OCI-LY3 (cell line): ENCODE measurements at regions not wholly inside any gene's neighbourhood (a gene's known extent, or its start where the extent isn't known, plus 50 kb on each side); places are given as distances from the start of the nearest gene placed in this dataset.

Experiments
- EZH2phosphoT487 ChIP-seq: fragments of 200-600 bp; shearing (Covaris generic); IDR thresholded peaks from 2 replicates; pipeline ENCODE4 v1.6.1; 2018; ENCODE audit warnings: antibody characterized with exemption, mixed run types, low read depth
- TF ChIP-seq, protein P1 (sequence below): fragments of 200-600, 300-600 bp; sonication (generic); IDR thresholded peaks from 2 replicates; pipeline ENCODE4 v1.5.1; 2014; ENCODE audit warnings: antibody characterized with exemption, low read length, low read depth

DNA sequence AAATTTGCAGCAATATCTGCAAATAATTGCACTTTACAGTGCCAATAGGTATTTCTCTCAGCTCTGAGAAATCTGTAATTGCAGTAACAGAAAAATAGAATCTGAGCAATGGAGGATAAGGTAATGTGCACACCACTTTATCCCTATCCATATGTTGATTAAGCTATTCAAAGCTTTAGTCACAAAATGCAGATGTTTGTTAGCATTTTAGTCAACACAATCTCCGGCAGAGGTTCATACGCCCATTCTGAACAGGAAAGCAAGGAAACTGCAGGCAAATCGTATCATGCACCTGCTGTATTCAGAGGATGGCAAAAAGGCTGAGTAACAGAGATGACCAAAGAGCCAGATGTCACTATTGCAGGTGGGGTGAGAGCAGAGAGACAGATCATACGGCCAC lies 566.2 kb upstream of the CDH2 start:
- TF ChIP-seq, protein P1, sequence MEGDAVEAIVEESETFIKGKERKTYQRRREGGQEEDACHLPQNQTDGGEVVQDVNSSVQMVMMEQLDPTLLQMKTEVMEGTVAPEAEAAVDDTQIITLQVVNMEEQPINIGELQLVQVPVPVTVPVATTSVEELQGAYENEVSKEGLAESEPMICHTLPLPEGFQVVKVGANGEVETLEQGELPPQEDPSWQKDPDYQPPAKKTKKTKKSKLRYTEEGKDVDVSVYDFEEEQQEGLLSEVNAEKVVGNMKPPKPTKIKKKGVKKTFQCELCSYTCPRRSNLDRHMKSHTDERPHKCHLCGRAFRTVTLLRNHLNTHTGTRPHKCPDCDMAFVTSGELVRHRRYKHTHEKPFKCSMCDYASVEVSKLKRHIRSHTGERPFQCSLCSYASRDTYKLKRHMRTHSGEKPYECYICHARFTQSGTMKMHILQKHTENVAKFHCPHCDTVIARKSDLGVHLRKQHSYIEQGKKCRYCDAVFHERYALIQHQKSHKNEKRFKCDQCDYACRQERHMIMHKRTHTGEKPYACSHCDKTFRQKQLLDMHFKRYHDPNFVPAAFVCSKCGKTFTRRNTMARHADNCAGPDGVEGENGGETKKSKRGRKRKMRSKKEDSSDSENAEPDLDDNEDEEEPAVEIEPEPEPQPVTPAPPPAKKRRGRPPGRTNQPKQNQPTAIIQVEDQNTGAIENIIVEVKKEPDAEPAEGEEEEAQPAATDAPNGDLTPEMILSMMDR: no peak
- TF ChIP-seq EZH2phosphoT487: no peak
